Activated B cell treated with CpG ODN at 0.5 μM for 24 hours (primary cell): ENCODE measurements at regions not wholly inside any gene's neighbourhood (a gene's known extent, or its start where the extent isn't known, plus 50 kb on each side); places are given as distances from the start of the nearest gene placed in this dataset.

Source experiments
- ATAC-seq: fragments of 200-7000 bp; cut with Tn5 transposase; one replicate; pipeline ENCODE4 v1.10.0; 2021; ENCODE audit warnings: low read depth, mild to moderate bottlenecking, moderate library complexity
- CTCF ChIA-PET: fragments of 350-600 bp; sonication (Branson Sonifier 250); formaldehyde crosslinking; loops from one replicate; lab custom pipeline; 2021; ENCODE audit warnings: antibody characterized with exemption; lab: Charles Lee
- POLR2A ChIA-PET: fragments of 350-600 bp; sonication (Branson Sonifier 250); formaldehyde crosslinking; loops from one replicate; lab custom pipeline; 2021; ENCODE audit warnings: antibody characterized with exemption; lab: Charles Lee
- DNase-seq: peaks from one replicate; pipeline ENCODE4 v3.0.0; 2022
- H3K27ac Mint-ChIP-seq: one replicate; pipeline ENCODE4 v1.8.0; 2020; ENCODE audit warnings: mixed read lengths
- H3K27me3 Mint-ChIP-seq: one replicate; pipeline ENCODE4 v1.8.0; 2021; ENCODE audit warnings: mixed read lengths
- H3K36me3 Mint-ChIP-seq: one replicate; pipeline ENCODE4 v1.8.0; 2021; ENCODE audit warnings: low read depth, mixed read lengths
- H3K4me1 Mint-ChIP-seq: one replicate; pipeline ENCODE4 v1.8.0; 2021; ENCODE audit warnings: mixed read lengths
- H3K4me3 Mint-ChIP-seq: one replicate; pipeline ENCODE4 v1.8.0; 2020; ENCODE audit warnings: mild to moderate bottlenecking, mixed read lengths
- H3K9me3 Mint-ChIP-seq: one replicate; pipeline ENCODE4 v1.8.0; 2020; ENCODE audit warnings: mixed read lengths
- intact Hi-C: fragments of 100-400 bp; cut with micrococcal nuclease; formaldehyde crosslinking; loops from one replicate; pipeline ENCODE4 v1.15.1; 2024
- TF ChIP-seq, protein P1 (sequence below): fragments of 200-600 bp; IDR thresholded peaks from one replicate; pipeline ENCODE4 v1.8.0; 2022; ENCODE audit warnings: antibody characterized with exemption, mild to moderate bottlenecking

DNA sequence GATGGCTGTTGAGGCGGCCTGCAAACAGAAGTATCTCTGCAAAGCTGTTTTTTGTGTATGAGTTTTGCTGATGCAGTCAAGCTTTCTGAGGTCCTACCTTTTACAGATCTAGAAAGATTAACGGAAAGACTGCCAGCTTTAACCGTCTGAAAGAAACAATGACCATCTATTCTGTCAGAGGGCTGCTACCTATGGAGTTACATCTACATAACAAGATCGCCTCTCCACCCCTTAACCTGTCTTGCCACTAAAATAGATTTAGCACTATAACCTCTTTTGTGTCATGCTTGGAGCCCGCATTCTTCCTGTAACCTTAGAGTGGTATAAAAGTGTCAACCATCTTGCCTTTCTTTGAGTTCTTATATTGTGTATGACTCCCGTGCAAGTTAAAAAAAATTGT lies 291.2 kb downstream of the POM121L12 start:
- POLR2A ChIA-PET: no interaction called here
- Mint-ChIP-seq H3K4me3 (no peak overlapping the region), H3K4me1 (no peaks in the 10 kb centered on the region), H3K9me3 (peaks cover 2% of the 10 kb centered on the region), H3K36me3 (no peaks in the 10 kb centered on the region), H3K27ac (no peak overlapping the region), H3K27me3 (no peaks in the 10 kb centered on the region)
- ATAC-seq (no peak), DNase-seq (no peak)
- TF ChIP-seq, protein P1, sequence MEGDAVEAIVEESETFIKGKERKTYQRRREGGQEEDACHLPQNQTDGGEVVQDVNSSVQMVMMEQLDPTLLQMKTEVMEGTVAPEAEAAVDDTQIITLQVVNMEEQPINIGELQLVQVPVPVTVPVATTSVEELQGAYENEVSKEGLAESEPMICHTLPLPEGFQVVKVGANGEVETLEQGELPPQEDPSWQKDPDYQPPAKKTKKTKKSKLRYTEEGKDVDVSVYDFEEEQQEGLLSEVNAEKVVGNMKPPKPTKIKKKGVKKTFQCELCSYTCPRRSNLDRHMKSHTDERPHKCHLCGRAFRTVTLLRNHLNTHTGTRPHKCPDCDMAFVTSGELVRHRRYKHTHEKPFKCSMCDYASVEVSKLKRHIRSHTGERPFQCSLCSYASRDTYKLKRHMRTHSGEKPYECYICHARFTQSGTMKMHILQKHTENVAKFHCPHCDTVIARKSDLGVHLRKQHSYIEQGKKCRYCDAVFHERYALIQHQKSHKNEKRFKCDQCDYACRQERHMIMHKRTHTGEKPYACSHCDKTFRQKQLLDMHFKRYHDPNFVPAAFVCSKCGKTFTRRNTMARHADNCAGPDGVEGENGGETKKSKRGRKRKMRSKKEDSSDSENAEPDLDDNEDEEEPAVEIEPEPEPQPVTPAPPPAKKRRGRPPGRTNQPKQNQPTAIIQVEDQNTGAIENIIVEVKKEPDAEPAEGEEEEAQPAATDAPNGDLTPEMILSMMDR: no peak
- CTCF ChIA-PET: no interaction called here
- intact Hi-C loops: loop anchor here (10.0 kb wide), 1 partner anchor 58 kb away; no protein-coding TSS in a partner anchor

DNA sequence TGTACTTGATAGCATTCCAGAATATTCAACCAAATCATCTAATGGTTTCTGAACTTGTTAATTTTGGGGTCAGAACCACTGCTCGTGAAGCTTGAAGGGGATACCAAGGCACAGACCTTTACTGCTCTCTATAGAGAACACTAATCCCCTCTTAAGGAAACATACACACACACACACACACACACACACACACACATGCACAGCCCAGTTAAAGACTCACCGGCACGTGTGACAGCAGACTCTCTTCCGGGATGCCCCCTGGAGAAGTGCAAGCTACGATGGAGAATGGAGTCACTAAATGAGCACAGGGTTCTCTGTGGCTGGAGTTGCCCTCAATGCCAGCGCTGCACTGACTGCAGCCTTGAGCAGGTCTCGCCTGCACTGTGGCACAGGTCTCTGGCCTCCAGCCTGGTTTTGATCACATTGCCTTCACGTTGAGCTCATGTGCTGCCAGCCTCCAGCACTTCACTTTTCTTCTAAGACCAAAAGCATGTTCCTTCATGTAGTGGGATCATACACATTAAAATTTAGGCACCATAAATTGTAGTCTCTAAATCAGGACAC lies 300.8 kb downstream of the POM121L12 start:
- ChIA-PET CTCF (no interaction called here), POLR2A (no interaction called here)
- no peak overlapping the region for H3K27ac Mint-ChIP-seq
- intact Hi-C loops: no loop called here
- DNase-seq (no peak), ATAC-seq (no peak)
- H3K4me3 Mint-ChIP-seq: no peak overlapping the region
- no peaks in the 10 kb centered on the region for H3K36me3 Mint-ChIP-seq
- H3K9me3 Mint-ChIP-seq: peaks cover 10% of the 10 kb centered on the region
- TF ChIP-seq, protein P1: no peak
- no peaks in the 10 kb centered on the region for H3K27me3 Mint-ChIP-seq
- H3K4me1 Mint-ChIP-seq: no peaks in the 10 kb centered on the region

DNA sequence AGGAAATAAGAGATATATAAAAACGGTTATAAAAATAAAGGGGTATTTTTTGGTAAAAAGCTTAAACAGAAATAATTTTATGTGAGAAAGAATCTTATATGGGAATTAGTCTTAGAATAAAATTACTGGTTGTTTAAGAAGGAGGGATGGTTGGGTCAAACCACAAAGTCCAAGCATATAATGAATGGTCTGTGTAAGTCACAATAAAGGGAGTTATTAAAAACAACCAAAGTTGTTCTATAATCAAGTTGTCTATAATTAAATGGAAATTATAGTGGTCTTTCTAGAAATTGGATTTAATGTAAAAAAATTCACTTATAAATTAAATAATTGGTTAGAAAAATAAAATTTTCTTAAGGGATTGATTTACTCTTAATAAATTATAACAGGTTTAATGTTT lies 304.8 kb downstream of the POM121L12 start:
- Mint-ChIP-seq H3K9me3 (peaks cover 10% of the 10 kb centered on the region), H3K4me3 (no peak overlapping the region), H3K36me3 (no peaks in the 10 kb centered on the region), H3K27ac (no peak overlapping the region), H3K4me1 (no peaks in the 10 kb centered on the region), H3K27me3 (no peaks in the 10 kb centered on the region)
- TF ChIP-seq, protein P1: no peak
- ChIA-PET CTCF (no interaction called here), POLR2A (no interaction called here)
- intact Hi-C loops: no loop called here
- no peak for ATAC-seq
- no peak for DNase-seq

DNA sequence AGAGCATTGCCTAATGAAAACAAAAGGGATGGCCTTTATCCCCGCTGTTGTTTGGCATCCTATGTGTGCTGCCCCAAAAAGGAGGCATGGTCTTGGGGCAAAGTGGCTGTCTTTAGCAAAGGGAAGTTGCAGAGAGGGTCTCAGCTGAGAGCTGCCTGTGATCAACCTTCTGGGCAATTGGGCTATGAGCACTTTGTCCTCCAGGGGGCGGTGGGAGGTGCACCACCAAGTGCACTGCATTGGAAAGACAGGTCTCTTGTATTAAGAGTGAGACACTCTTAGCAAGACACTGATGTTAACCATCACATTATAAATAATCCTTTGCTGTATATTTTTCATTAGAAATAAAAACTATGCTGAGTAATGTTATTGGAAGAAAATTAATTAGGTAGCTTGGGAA lies 314.8 kb downstream of the POM121L12 start:
- intact Hi-C loops: no loop called here
- Mint-ChIP-seq H3K4me1 (no peaks in the 10 kb centered on the region), H3K27ac (no peak overlapping the region), H3K9me3 (peaks cover 6% of the 10 kb centered on the region), H3K4me3 (no peak overlapping the region), H3K27me3 (no peaks in the 10 kb centered on the region), H3K36me3 (no peaks in the 10 kb centered on the region)
- no peak for ATAC-seq
- ChIA-PET CTCF (no interaction called here), POLR2A (no interaction called here)
- TF ChIP-seq, protein P1: no peak
- no peak for DNase-seq

DNA sequence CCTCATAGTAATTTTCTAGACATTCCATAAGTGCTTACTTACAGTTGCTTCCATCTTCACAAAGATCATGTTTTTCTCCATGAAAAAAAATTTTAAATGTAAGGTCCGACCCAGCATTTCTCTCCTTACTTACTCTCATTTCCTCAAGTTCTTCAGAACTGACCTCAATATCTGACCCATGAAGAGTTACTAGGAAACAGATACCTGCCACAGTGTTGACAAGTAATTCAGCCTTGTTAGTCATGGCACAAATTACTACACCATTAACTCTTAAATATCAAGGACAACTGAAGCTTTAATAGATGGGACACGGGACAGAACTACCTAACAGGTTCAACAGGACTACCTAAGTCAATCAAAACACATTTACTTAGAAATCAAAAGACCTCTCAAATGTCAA lies 316.2 kb downstream of the POM121L12 start:
- no peaks in the 10 kb centered on the region for H3K27me3 Mint-ChIP-seq
- no peaks in the 10 kb centered on the region for H3K36me3 Mint-ChIP-seq
- intact Hi-C loops: no loop called here
- ChIA-PET CTCF (no interaction called here), POLR2A (no interaction called here)
- TF ChIP-seq, protein P1: no peak
- DNase-seq (no peak), ATAC-seq (no peak)
- no peaks in the 10 kb centered on the region for H3K4me1 Mint-ChIP-seq
- no peak overlapping the region for H3K27ac Mint-ChIP-seq
- no peak overlapping the region for H3K4me3 Mint-ChIP-seq
- peaks cover 6% of the 10 kb centered on the region for H3K9me3 Mint-ChIP-seq
